Glutamatergic neuron (in vitro differentiated cells): ENCODE measurements at regions not wholly inside any gene's neighbourhood (a gene's known extent, or its start where the extent isn't known, plus 50 kb on each side); places are given as distances from the start of the nearest gene placed in this dataset.

Experiments
- DNase-seq: peaks from one replicate; pipeline ENCODE4 v3.0.0; 2022
- H3K27ac Mint-ChIP-seq: one replicate; pipeline ENCODE4 v1.8.0; 2020; ENCODE audit warnings: mild to moderate bottlenecking, mixed read lengths, inconsistent platforms; ENCODE audit not compliant: unreplicated experiment
- H3K27me3 Mint-ChIP-seq: one replicate; pipeline ENCODE4 v1.8.0; 2020; ENCODE audit warnings: mild to moderate bottlenecking, moderate library complexity, mixed read lengths, inconsistent platforms; ENCODE audit not compliant: unreplicated experiment
- H3K36me3 Mint-ChIP-seq: one replicate; pipeline ENCODE4 v1.8.0; 2020; ENCODE audit warnings: mild to moderate bottlenecking, mixed read lengths, inconsistent platforms; ENCODE audit not compliant: unreplicated experiment
- H3K4me1 Mint-ChIP-seq: one replicate; pipeline ENCODE4 v1.8.0; 2020; ENCODE audit warnings: mild to moderate bottlenecking, low read depth, mixed read lengths, inconsistent platforms; ENCODE audit not compliant: unreplicated experiment
- H3K4me3 Mint-ChIP-seq: one replicate; pipeline ENCODE4 v1.8.0; 2020; ENCODE audit warnings: mild to moderate bottlenecking, mixed read lengths, inconsistent platforms; ENCODE audit not compliant: unreplicated experiment
- H3K9me3 Mint-ChIP-seq: one replicate; pipeline ENCODE4 v1.8.0; 2020; ENCODE audit warnings: mild to moderate bottlenecking, moderate library complexity, mixed read lengths, inconsistent platforms; ENCODE audit not compliant: unreplicated experiment
- TF ChIP-seq, protein P1 (sequence below): fragments of 200-600 bp; sonication (generic); IDR thresholded peaks from one replicate; pipeline ENCODE4 v1.5.0; 2021; ENCODE audit not compliant: partially characterized antibody, unreplicated experiment

DNA sequence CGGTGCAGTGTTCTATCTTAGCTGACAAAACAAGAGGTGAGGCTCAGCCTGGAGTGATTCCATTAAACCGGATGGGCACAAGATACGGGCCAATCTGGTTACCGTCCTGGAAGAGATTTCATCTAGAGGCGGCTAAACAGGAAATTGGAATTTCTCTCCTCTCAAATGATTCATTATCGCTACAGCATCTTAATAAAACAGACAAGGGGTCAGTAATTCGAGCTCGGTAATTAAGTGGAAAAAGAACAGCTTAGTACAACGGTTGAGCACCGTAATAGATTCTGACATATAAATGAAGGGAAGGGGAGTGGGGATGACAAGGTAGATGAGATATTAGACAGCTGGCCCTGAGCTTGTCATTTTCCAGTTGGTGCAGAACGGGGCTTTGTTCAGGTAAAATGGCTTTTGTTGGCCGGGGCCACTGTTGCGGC is 137.2 kb downstream of the EDN3 start:
- H3K9me3 Mint-ChIP-seq, result no peaks in the 10 kb centered on the region
- no peaks in the 10 kb centered on the region for H3K36me3 Mint-ChIP-seq
- no peak for DNase-seq
- no peaks in the 10 kb centered on the region for H3K27me3 Mint-ChIP-seq
- TF ChIP-seq, protein P1, sequence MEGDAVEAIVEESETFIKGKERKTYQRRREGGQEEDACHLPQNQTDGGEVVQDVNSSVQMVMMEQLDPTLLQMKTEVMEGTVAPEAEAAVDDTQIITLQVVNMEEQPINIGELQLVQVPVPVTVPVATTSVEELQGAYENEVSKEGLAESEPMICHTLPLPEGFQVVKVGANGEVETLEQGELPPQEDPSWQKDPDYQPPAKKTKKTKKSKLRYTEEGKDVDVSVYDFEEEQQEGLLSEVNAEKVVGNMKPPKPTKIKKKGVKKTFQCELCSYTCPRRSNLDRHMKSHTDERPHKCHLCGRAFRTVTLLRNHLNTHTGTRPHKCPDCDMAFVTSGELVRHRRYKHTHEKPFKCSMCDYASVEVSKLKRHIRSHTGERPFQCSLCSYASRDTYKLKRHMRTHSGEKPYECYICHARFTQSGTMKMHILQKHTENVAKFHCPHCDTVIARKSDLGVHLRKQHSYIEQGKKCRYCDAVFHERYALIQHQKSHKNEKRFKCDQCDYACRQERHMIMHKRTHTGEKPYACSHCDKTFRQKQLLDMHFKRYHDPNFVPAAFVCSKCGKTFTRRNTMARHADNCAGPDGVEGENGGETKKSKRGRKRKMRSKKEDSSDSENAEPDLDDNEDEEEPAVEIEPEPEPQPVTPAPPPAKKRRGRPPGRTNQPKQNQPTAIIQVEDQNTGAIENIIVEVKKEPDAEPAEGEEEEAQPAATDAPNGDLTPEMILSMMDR, result no peak
- H3K27ac Mint-ChIP-seq, result no peak overlapping the region
- no peak overlapping the region for H3K4me3 Mint-ChIP-seq
- H3K4me1 Mint-ChIP-seq, result peaks cover 8% of the 10 kb centered on the region

DNA sequence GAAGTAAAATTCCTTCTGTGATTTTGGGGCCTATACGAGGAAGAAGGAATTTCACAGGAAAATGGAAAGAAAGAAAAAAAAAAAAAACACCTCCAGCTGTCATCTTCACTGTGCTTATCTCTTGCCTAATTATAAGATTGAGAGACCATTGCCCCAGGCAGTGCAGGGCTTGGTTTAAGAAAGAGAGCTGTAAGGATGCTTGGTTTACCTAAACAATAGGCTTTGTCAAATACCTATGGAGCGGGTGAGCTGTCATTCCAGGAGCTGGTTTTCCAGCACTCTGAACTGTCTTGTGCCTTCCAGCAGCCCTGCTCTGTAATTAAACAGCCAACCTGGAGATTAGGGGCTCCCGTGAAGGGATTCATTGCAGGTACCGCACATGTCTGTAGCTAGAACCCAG is 137.8 kb downstream of the EDN3 start:
- TF ChIP-seq, protein P1, result no peak
- Mint-ChIP-seq H3K4me3 (no peak overlapping the region), H3K9me3 (no peaks in the 10 kb centered on the region), H3K27me3 (no peaks in the 10 kb centered on the region), H3K36me3 (no peaks in the 10 kb centered on the region), H3K4me1 (peaks cover 8% of the 10 kb centered on the region), H3K27ac (no peak overlapping the region)
- no peak for DNase-seq

- TF ChIP-seq, protein P1, result no peak
- H3K9me3 Mint-ChIP-seq, result no peaks in the 10 kb centered on the region
- H3K27me3 Mint-ChIP-seq, result no peaks in the 10 kb centered on the region
- no peak for DNase-seq
- no peak overlapping the region for H3K4me3 Mint-ChIP-seq
- peaks cover 8% of the 10 kb centered on the region for H3K4me1 Mint-ChIP-seq
- no peak overlapping the region for H3K27ac Mint-ChIP-seq
- no peaks in the 10 kb centered on the region for H3K36me3 Mint-ChIP-seq
Measured at GRCh38 chr20:59439243-59439642, 138.8 kb downstream of the EDN3 start.

GRCh38 chr20:59441306-59441705 is 140.9 kb downstream of the EDN3 start:
- H3K9me3 Mint-ChIP-seq, result no peaks in the 10 kb centered on the region
- TF ChIP-seq, protein P1, result no peak
- DNase-seq, result no peak
- H3K4me3 Mint-ChIP-seq, result no peak overlapping the region
- H3K27ac Mint-ChIP-seq, result no peak overlapping the region
- no peaks in the 10 kb centered on the region for H3K36me3 Mint-ChIP-seq
- H3K4me1 Mint-ChIP-seq, result peaks cover 6% of the 10 kb centered on the region
- no peaks in the 10 kb centered on the region for H3K27me3 Mint-ChIP-seq

DNA sequence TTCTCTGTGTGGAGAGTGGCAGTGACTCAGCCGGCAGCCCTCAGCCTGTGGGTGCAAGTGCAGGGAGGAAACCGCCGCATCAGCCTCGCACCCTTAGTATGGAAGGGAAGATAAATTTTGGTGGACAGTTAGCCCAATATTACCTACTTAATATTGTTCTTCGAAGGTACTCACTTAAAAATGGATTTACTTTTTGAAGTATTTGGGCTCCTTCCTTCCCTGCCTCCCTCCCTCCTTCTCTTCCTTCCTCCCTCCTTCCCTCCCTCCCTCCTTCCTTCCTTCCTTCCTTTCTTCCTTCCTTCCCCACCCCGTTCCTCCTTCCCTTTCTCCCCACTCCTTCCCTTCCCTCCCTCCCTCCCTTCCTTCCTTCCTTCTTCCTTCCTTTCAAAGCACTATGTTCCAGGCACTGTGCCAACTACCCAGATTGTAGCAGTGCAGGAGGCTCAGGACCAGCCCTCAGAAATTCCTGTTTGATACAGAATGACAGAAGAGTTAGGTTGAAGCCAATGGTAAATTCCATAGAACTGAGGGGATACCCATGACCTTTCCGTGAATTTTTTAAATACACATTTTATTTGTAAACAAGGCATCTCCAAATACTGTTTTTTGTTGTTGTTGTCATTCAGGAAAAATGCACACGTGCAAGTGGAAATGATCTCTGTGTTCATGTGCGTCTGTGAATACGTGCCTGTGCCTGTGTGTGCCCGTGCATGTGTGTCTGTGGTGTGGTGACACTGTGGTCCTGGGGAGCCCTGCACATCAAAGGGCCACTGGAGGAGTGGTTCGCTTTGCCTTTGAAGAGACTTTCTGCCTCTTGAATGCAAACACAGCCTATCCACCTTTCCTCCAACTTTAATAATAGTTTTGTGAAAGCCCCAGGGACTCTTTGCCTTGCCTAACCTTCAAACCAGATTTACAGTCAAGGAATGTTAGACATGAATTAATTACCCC is 141.7 kb downstream of the EDN3 start:
- no peaks in the 10 kb centered on the region for H3K27me3 Mint-ChIP-seq

More for the DNA sequence above, 141.7 kb downstream of the EDN3 start:
- H3K27ac Mint-ChIP-seq, result no peak overlapping the region
- no peaks in the 10 kb centered on the region for H3K9me3 Mint-ChIP-seq
- TF ChIP-seq, protein P1, result no peak
- DNase-seq, result no peak
- no peak overlapping the region for H3K4me3 Mint-ChIP-seq
- H3K36me3 Mint-ChIP-seq, result no peaks in the 10 kb centered on the region
- peaks cover 6% of the 10 kb centered on the region for H3K4me1 Mint-ChIP-seq
